K562 (cell line): ENCODE measurements at regions not wholly inside any gene's neighbourhood (a gene's known extent, or its start where the extent isn't known, plus 50 kb on each side); places are given as distances from the start of the nearest gene placed in this dataset.

ENCODE experiments used
- NFYB ChIP-seq: IDR thresholded peaks from 2 replicates; pipeline ENCODE4 v1.6.1; 2011; ENCODE audit warnings: mild to moderate bottlenecking, moderate library complexity; ENCODE audit not compliant: insufficient read length; ENCODE audit errors: extremely low read depth
- SOX6 ChIP-seq: fragments of 450-650 bp; IDR thresholded peaks from 2 replicates; pipeline ENCODE4 v1.6.1; 2014; ENCODE audit warnings: mild to moderate bottlenecking
- ZNF41 ChIP-seq: fragments of 250-450 bp; sonication (Bioruptor Pico); conservative IDR thresholded peaks from 2 replicates; pipeline ENCODE4 v1.4.0; 2020; ENCODE audit warnings: mild to moderate bottlenecking
- TF ChIP-seq, protein P1 (sequence below): sonication (generic); formaldehyde crosslinking; IDR thresholded peaks from 2 replicates; pipeline ENCODE4 v1.8.1; 2023; ENCODE audit warnings: missing genetic modification reagents, mild to moderate bottlenecking, borderline replicate concordance
- TF ChIP-seq, protein P2 (sequence below), 2 experiments: fragments of 450-650 bp; conservative IDR thresholded peaks; 2 replicates each; pipeline ENCODE4 v1.6.1; 2017; ENCODE audit warnings: mild to moderate bottlenecking in 2 of 2, moderate library complexity in 2 of 2

DNA sequence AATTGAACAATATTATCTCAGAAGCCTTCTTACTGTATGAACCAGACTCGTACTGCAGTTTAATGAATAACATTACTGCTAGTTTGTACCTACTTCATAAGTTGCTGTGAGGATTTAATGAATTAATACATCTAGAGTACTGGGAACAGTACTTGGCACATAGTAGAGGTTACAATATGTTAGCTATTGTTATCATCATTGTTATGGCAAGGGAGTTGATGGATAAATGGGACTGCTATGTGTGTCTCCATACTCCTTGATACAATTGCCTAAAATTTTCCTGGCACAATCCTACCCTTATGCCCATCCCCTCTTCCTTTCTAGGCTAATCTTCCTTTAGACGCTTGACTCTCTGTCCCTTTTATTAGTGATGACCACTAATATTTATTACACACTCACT is 473.6 kb downstream of the MCTP2 start (continued):
- TF ChIP-seq, protein P1, sequence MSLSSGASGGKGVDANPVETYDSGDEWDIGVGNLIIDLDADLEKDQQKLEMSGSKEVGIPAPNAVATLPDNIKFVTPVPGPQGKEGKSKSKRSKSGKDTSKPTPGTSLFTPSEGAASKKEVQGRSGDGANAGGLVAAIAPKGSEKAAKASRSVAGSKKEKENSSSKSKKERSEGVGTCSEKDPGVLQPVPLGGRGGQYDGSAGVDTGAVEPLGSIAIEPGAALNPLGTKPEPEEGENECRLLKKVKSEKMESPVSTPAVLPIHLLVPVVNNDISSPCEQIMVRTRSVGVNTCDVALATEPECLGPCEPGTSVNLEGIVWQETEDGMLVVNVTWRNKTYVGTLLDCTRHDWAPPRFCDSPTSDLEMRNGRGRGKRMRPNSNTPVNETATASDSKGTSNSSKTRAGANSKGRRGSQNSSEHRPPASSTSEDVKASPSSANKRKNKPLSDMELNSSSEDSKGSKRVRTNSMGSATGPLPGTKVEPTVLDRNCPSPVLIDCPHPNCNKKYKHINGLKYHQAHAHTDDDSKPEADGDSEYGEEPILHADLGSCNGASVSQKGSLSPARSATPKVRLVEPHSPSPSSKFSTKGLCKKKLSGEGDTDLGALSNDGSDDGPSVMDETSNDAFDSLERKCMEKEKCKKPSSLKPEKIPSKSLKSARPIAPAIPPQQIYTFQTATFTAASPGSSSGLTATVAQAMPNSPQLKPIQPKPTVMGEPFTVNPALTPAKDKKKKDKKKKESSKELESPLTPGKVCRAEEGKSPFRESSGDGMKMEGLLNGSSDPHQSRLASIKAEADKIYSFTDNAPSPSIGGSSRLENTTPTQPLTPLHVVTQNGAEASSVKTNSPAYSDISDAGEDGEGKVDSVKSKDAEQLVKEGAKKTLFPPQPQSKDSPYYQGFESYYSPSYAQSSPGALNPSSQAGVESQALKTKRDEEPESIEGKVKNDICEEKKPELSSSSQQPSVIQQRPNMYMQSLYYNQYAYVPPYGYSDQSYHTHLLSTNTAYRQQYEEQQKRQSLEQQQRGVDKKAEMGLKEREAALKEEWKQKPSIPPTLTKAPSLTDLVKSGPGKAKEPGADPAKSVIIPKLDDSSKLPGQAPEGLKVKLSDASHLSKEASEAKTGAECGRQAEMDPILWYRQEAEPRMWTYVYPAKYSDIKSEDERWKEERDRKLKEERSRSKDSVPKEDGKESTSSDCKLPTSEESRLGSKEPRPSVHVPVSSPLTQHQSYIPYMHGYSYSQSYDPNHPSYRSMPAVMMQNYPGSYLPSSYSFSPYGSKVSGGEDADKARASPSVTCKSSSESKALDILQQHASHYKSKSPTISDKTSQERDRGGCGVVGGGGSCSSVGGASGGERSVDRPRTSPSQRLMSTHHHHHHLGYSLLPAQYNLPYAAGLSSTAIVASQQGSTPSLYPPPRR = no peak
- TF ChIP-seq NFYB (no peak), SOX6 (no peak), ZNF41 (CRISPR knock-in tag) (no peak)
- TF ChIP-seq, protein P2, sequence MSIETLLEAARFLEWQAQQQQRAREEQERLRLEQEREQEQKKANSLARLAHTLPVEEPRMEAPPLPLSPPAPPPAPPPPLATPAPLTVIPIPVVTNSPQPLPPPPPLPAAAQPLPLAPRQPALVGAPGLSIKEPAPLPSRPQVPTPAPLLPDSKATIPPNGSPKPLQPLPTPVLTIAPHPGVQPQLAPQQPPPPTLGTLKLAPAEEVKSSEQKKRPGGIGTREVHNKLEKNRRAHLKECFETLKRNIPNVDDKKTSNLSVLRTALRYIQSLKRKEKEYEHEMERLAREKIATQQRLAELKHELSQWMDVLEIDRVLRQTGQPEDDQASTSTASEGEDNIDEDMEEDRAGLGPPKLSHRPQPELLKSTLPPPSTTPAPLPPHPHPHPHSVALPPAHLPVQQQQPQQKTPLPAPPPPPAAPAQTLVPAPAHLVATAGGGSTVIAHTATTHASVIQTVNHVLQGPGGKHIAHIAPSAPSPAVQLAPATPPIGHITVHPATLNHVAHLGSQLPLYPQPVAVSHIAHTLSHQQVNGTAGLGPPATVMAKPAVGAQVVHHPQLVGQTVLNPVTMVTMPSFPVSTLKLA (conservative IDR thresholded peaks at IDR 0.05) = no peak
